Fibroblast of skin of scalp (primary cell): ENCODE measurements at regions not wholly inside any gene's neighbourhood (a gene's known extent, or its start where the extent isn't known, plus 50 kb on each side); places are given as distances from the start of the nearest gene placed in this dataset.
A peak's percentile ranks its signal among the peaks of the same experiment; 100 is the strongest.

Source experiments
- DNase-seq: peaks from one replicate; pipeline ENCODE4 v3.0.0-alpha.2; 2013

GRCh38 chr15:38890194-38890593, 325.6 kb upstream of the RASGRP1 start:
- DNase-seq: no peak

GRCh38 chr15:38893925-38894242, 329.3 kb upstream of the RASGRP1 start:
- no peak for DNase-seq

GRCh38 chr15:38894243-38894948, 329.8 kb upstream of the RASGRP1 start:
- DNase-seq: peak; percentile 96

- DNase-seq: peak; percentile 97
Measured at GRCh38 chr15:38895326-38896255, 331.0 kb upstream of the RASGRP1 start.

GRCh38 chr15:38896647-38897046, 332.0 kb upstream of the RASGRP1 start:
- peak; percentile 75 for DNase-seq

- DNase-seq: no peak
Measured at GRCh38 chr15:38897551-38897950, 332.9 kb upstream of the RASGRP1 start.

GRCh38 chr15:38898236-38898635, 333.6 kb upstream of the RASGRP1 start:
- no peak for DNase-seq

GRCh38 chr15:38899300-38899699, 334.7 kb upstream of the RASGRP1 start:
- DNase-seq: peak; percentile 71

- DNase-seq: peak; percentile 16
Measured at GRCh38 chr15:38904298-38904697, 339.7 kb upstream of the RASGRP1 start.

GRCh38 chr15:38905632-38906031, 341.0 kb upstream of the RASGRP1 start:
- peak; percentile 44 for DNase-seq

GRCh38 chr15:38920966-38921365, 356.4 kb upstream of the RASGRP1 start:
- DNase-seq: no peak

- DNase-seq: no peak
Measured at GRCh38 chr15:38921471-38921870, 356.9 kb upstream of the RASGRP1 start.

GRCh38 chr15:38928431-38928830, 363.8 kb upstream of the RASGRP1 start:
- no peak for DNase-seq

- DNase-seq: peak; percentile 72
Measured at GRCh38 chr15:38930851-38931572, 366.4 kb upstream of the RASGRP1 start.

GRCh38 chr15:38941399-38941953, 376.9 kb upstream of the RASGRP1 start:
- no peak for DNase-seq

- no peak for DNase-seq
Measured at GRCh38 chr15:38944536-38944935, 379.9 kb upstream of the RASGRP1 start.

GRCh38 chr15:38945551-38946298, 381.1 kb upstream of the RASGRP1 start:
- DNase-seq: no peak

- no peak for DNase-seq
Measured at GRCh38 chr15:38954090-38954489, 389.5 kb upstream of the RASGRP1 start.

GRCh38 chr15:38961456-38961855, 396.8 kb upstream of the RASGRP1 start:
- DNase-seq: no peak

- DNase-seq: peak; percentile 41
Measured at GRCh38 chr15:38961931-38962330, 397.3 kb upstream of the RASGRP1 start.

- peak; percentile 48 for DNase-seq
Measured at GRCh38 chr15:38972831-38973230, 408.2 kb upstream of the RASGRP1 start.
